ENCODE measurements at regions not wholly inside any gene's neighbourhood (a gene's known extent, or its start where the extent isn't known, plus 50 kb on each side); places are given as distances from the start of the nearest gene placed in this dataset.

DNA sequence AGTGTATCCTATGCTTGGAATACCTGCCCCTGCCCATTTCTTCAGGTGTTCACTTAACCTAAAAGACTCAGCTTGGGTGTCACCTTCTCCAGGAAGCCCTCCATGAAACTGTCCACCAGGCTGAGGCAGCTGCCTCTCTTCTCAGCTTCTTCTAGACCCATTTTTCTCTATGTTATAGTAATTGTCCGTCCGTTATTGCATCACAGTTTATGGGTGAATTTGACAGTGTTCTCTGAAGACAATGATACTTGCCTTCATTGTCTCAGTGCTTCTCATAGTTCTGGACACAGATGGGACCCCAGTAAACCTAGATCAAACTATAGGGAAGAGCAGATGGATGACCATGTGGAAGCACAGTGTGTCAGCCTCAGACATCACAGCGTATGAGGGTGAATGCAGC is 238.0 kb upstream of the MOCS1 start:
- TF ChIP-seq CTCF (IDR thresholded peaks at IDR 0.05 in 8 of 11, conservative IDR thresholded peaks at IDR 0.05 in 3 of 11) = no peak
- TF ChIP-seq POLR2AphosphoS5 (IDR thresholded peaks at IDR 0.05) = no peak
- TF ChIP-seq POLR2A (IDR thresholded peaks at IDR 0.05) = no peak
